GM21360 (cell line): ENCODE measurements at regions not wholly inside any gene's neighbourhood (a gene's known extent, or its start where the extent isn't known, plus 50 kb on each side); places are given as distances from the start of the nearest gene placed in this dataset.

ENCODE experiments used
- ATAC-seq: cut with Tn5 transposase; IDR thresholded peaks from one replicate; pipeline ENCODE4 v1.9.1; 2021; ENCODE audit warnings: mild to moderate bottlenecking, moderate library complexity; ENCODE audit not compliant: unreplicated experiment

GRCh38 chr16:62676306-62676705 is 640.1 kb upstream of the CDH8 start:
- no peak for ATAC-seq

DNA sequence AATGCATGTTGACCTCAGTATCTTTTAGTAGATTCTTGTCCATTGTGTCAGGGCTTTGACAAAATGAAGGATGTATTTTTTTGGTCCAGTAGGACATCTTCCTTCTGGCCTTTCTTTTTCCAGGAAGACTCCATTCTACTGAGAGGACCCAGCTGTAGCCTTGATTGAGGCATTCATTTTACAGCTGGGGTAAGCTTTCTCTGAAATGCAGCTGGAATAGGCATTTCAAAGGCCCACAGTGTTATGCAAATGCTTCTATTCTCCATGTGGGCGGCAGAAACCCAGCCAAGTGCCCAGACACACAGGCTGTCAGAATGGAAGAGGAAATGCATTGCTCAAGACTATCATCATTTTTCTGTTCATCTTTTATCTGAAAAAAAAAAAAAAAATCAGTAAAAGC is 629.0 kb upstream of the CDH8 start:
- no peak for ATAC-seq

DNA sequence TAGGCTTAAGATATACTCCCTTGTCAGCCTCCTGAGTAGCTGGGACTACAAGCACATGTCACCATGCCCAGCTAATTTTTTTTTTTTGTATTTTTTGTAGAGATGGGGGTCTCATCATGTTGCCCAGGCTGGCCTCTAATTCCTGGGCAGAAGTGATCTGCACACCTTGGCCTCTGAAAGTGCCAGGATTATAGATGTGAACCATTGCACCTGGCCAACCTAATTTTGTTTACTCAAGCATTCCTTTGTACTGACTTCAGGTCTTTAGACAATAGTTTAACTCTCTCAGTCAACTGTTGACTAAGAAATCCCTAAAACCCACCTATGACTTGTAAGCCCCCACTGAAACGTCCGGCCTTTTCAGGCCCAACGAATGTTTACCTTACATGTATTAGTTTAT is 628.3 kb upstream of the CDH8 start:
- ATAC-seq, result no peak

DNA sequence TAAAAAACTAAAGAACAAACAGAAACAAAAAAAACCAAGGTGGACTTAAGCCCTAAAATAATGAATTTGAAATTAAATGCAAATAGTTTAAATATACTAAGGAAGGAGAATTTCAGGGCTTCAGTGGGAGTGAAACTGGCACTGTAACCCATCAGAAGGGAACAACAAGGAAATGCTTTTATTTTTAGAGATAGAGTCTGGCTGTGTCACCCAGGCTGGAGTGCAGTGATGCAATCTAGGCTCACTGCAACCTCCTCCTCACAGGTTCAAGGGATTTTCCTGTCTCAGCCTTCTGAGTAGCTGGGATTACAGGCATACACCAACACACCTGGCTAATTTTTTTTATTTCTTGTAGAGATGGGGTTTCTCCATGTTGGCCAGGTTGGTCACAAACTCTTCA is 625.2 kb upstream of the CDH8 start:
- ATAC-seq, result no peak

- ATAC-seq, result no peak
These were observed 620.9 kb upstream of the CDH8 start for GRCh38 chr16:62657116-62657515.

- ATAC-seq, result no peak
These were observed 616.3 kb upstream of the CDH8 start for GRCh38 chr16:62652441-62653120.

- no peak for ATAC-seq
These were observed 612.0 kb upstream of the CDH8 start for GRCh38 chr16:62648256-62648655.

DNA sequence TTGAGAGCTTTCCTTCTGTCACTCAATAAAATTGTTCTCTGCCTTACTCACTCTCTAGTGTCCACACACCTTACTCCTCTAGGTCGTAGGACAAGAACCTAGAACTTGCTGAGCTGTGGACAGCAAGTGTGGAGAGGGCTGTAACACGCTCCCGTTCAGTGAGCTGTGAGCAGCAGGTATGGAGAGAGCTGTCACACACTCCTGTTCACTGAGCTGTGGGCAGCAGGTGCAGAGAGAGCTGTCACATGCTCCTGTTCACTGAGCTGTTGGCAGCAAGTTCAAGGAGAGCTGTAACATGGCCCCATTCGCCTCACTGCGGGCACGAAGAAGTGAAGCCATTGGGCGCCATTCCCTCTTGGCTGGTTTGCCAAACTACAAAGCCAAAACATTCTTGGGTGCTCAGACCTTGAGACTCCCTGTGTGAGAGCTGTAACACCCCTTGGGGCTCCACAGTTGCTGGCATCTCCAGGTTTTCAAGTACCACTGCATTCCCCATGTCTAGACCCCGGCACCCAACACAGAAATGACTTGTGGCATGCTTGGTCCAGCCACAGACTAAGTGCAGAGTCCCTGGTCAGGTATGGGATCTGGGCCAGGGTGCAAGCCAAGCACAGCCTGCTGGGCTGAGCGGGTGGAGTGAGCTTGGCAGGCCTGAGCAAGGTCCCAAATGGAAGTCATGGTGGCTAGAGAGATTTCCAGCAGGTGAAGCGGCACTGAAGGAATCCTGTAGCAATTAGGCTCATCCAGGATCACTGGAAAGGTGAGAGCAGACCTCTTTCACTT is 608.0 kb upstream of the CDH8 start:
- ATAC-seq, result no peak

DNA sequence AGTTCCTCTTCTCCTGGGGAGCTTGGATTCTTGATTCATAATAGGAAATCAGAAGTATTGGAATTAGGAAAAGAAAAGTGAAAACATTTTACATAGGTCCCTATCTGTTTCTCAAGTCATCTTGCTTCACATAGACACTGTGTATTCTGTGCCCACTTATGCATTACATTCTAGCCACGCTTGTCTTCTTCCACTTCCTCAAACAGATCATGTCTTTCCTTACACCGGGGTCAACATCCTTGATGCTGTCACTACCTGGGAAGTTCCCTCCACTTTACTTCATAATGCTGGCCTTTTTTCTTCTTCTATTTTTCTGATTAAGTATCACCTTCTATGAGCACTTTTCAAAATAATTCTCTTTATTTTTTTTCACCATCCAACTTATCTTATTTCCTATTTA is 606.4 kb upstream of the CDH8 start:
- ATAC-seq, result no peak

GRCh38 chr16:62639890-62640289 is 603.7 kb upstream of the CDH8 start:
- no peak for ATAC-seq

GRCh38 chr16:62638964-62639870 is 603.0 kb upstream of the CDH8 start:
- ATAC-seq, result peak; percentile 79

DNA sequence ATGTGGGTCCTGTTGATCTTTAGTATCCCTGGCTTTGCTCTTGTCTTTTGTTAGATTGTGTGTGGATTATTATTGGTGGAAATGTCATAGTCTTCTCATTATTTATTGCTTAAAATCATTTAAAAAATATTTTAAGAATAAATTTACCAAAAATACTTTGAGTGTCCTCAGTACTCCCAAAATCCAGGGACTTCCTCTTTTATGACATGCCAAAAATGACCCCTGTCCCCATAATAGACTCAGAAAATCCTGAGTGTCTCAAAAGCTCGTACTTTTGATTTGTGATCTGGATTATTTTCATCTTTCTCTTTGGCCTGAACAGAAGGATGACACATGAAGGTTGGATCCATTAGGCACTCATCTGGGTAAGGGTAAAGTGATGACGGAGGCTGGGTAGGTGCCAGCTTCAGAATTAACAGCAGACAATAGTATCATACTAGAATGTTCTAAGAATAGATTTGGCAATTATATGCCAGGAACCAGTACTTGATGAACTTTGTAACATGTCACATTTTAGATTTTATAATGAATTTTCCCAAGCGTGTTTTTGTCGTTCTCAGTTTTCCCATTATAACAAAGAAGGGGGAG is 602.2 kb upstream of the CDH8 start:
- no peak for ATAC-seq

GRCh38 chr16:62625326-62625725 is 589.1 kb upstream of the CDH8 start:
- ATAC-seq, result no peak

- no peak for ATAC-seq
These were observed 584.0 kb upstream of the CDH8 start for GRCh38 chr16:62620275-62620674.

GRCh38 chr16:62615526-62615925 is 579.3 kb upstream of the CDH8 start:
- no peak for ATAC-seq

- no peak for ATAC-seq
These were observed 574.1 kb upstream of the CDH8 start for GRCh38 chr16:62610291-62610690.

- no peak for ATAC-seq
These were observed 566.6 kb upstream of the CDH8 start for GRCh38 chr16:62602790-62603189.

DNA sequence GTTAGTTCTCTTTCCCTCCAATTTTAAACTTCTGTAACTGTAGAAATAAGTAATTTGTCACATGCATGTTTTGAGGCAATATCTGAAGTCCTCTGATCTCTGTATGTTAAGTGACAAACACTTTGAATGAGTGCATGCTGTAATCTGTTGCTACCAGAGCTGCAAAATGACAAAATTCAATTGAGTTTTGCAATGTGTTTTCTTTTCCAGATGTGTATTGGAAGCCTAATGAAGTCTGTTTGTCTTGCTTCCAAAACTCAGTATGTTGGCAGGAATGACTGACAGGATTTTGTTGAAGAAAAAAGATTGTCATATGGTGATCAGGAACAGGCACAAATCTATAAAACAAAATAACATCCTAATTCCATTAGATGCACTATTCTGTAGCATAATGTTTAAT is 561.6 kb upstream of the CDH8 start:
- ATAC-seq, result no peak

DNA sequence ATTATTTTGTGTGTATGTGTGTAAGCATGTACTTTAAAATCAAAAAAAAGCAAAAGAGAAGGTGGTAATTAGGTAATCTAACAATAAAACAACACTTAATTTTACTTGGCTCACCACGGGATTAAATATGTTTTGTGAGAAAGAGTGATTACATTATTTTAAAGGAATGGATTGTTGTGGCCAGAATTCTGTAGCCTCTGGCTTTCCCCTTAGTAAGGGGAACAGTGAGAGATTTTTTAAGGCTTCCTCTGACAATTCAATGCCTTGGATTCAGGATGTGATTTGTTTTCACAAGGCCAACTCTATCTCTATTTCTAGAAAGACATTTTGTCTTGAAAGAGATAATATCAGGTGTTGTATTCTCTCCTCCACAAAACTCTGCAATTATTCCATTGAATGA is 560.3 kb upstream of the CDH8 start:
- ATAC-seq, result no peak

DNA sequence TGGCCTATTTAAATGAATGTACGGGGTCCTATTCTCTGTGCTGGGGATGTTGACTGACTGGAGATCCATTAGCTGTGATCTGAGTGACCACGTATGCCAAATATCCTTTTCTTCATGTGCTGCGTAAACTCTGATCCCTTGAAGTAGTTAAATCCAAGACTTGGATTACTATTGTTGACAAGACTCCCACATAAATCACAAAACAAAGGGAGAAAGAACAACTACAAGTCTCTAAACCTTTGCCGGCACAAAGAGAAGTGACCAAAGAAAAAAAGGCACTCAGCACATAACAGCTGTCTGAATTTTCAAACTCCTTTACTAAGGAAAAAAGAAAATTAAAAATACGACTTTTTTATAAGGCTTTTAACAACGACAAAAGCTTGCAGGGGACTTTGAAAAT is 559.9 kb upstream of the CDH8 start:
- ATAC-seq, result no peak
